Coronary artery (tissue), 2 donors: ENCODE measurements at regions not wholly inside any gene's neighbourhood (a gene's known extent, or its start where the extent isn't known, plus 50 kb on each side); places are given as distances from the start of the nearest gene placed in this dataset.
A peak's percentile ranks its signal among the peaks of the same experiment; 100 is the strongest.

Experiments
- DNase-seq: peaks from one replicate; pipeline ENCODE4 v3.0.0-alpha.2; 2017; ENCODE audit warnings: low spot score
- H3K27ac ChIP-seq, 2 donors: fragments of 200-600 bp; sonication (generic); one replicate each; pipeline ENCODE4 v1.5.1; 2016 to 2019
- H3K4me3 ChIP-seq: fragments of 200-600 bp; sonication (generic); 2 replicates; pipeline ENCODE4 v1.5.1; 2016; ENCODE audit warnings: mild to moderate bottlenecking, moderate library complexity
- TF ChIP-seq, protein P1 (sequence below): fragments of 200-600 bp; sonication (generic); IDR thresholded peaks from one replicate; pipeline ENCODE4 v1.5.1; 2019; ENCODE audit warnings: antibody characterized with exemption

DNA sequence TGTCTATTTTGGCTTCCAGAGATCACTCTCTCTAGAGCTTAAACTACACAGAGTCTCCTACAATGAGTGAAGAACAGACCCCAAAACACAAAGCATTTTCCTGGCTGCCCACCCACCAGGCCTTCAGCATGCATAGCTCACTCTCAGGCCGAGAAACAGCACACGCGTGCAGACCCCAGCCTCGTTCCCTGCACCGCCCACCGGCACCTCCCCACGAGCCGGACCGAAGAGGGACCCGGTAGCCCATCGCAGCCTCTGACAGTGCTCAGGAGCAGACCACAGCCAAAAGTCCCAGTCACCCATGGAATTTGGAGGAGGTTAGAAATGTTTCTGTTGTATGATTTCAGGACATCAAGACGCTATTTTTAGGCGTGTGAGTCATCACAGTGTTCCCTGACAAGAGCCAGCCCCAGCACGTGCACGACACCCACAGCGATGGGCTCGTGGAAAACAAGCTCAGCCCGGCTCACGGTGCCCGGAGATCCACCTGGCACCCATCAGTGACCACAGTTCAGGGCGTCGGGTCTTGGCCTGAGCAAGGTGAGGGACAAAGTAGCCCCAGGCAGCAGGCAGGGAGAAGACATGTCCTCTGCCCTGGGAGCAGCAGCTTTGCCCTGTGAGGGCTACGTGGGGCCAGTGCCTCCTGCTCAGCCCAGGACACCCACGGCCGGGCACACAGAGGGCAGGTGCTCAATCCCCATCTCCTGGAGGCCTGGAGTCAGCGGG, 50.1 kb upstream of the SPACA7 start:
- no peak overlapping the region for H3K4me3 ChIP-seq
- peak; percentile 56 for DNase-seq
- TF ChIP-seq, protein P1, sequence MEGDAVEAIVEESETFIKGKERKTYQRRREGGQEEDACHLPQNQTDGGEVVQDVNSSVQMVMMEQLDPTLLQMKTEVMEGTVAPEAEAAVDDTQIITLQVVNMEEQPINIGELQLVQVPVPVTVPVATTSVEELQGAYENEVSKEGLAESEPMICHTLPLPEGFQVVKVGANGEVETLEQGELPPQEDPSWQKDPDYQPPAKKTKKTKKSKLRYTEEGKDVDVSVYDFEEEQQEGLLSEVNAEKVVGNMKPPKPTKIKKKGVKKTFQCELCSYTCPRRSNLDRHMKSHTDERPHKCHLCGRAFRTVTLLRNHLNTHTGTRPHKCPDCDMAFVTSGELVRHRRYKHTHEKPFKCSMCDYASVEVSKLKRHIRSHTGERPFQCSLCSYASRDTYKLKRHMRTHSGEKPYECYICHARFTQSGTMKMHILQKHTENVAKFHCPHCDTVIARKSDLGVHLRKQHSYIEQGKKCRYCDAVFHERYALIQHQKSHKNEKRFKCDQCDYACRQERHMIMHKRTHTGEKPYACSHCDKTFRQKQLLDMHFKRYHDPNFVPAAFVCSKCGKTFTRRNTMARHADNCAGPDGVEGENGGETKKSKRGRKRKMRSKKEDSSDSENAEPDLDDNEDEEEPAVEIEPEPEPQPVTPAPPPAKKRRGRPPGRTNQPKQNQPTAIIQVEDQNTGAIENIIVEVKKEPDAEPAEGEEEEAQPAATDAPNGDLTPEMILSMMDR = no peak
- no peak overlapping the region for H3K27ac ChIP-seq
